Umbilical cord (tissue), 1 donor: ENCODE measurements at regions not wholly inside any gene's neighbourhood (a gene's known extent, or its start where the extent isn't known, plus 50 kb on each side); places are given as distances from the start of the nearest gene placed in this dataset.

Source experiments
- DNase-seq: peaks from one replicate; pipeline ENCODE4 v3.0.0-alpha.2; 2015; ENCODE audit warnings: low spot score

- no peak for DNase-seq
Measured at GRCh38 chr7:32179567-32179966, 109.4 kb upstream of the PDE1C start.

DNA sequence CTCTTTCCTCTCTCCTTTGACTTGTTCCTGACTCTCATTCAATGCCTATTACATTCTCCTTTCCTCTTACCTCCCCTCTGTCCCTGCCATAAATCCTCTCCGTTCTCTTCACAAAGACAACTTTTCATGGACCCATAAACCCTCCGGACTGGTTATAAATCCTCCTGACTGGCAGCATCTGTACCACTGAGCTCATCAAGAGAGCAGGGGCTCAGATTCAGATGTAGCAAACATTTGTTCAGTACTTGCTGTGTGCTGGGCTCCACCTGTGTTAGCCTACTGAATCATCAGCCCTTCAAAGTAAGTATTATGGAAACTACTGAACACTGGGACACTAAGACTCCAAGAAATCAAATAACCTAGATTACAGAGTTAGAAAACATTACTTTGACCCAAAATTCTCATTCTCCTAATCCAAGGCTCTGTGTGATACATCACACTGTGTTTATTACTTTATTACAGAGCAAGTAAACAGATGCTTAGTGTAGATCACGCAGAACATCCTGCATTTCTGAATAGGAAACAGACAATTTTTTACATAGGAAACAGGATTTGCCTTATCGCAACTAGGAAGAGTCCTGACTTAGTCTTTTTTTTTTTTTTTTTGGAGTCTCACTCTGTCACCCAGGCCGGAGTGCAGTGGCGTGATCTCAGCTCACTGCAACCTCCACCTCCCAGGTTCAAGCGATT, 108.6 kb upstream of the PDE1C start:
- DNase-seq = no peak

DNA sequence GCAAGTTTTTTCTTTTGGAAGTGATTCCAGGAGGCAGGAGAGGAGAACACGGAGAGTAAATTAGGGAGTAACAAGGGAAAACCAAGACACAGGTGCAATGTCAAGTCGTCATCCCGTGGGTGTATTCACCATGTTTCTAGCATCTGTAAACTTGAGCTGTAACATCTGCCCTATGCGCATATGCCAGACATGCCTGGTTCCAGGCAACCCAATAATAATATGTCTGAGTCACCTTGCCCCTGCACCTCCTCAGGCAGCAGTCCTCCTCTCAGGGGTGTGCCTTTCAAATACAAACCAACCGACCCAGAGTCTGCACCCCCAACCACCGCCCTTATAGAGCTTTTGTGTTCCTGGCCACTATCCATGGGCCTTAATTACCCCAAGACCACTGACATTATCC, 107.0 kb upstream of the PDE1C start:
- DNase-seq = no peak

- DNase-seq = no peak
Measured at GRCh38 chr7:32175099-32175498, 104.9 kb upstream of the PDE1C start.

DNA sequence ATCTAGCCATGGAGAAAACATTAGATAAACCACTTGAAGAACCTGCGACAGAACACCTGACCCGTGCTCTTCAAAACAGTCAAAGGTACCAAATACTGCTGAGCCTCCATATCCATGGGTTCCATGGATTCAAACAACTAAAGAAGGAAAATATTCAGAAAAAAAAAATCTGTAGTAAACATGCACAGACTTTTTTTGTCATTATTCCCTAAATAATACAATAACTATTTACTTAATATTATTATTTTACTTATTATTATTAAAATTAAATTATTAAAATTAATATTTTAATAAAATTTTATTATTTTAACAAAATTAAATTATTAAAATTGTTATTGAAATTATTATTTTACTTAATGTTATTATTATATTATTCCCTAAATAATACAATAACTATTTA, 101.0 kb upstream of the PDE1C start:
- DNase-seq = no peak

DNA sequence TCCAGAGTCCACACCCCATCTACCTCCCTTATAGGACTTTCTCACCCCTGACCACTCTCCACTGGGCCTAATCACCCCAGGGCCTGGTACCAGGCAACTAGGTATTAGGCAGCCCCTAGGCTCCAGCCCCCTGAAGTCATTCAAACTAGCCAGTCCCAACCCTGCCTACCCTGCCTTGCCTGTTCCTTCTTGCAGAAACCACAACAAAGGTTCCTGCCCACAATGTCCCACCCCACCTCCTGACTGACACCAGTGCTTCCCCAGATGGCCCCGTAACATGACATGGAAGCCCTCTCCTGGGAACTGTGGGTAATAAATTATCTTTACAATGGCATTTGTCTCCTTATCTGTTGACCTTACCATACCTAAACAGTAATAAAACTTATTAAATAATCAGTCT, 100.6 kb upstream of the PDE1C start:
- no peak for DNase-seq

- no peak for DNase-seq
Measured at GRCh38 chr7:32169228-32169627, 99.0 kb upstream of the PDE1C start.

GRCh38 chr7:32167815-32168214, 97.6 kb upstream of the PDE1C start:
- DNase-seq = no peak

- DNase-seq = no peak
Measured at GRCh38 chr7:32167256-32167655, 97.0 kb upstream of the PDE1C start.

- no peak for DNase-seq
Measured at GRCh38 chr7:32164341-32164996, 94.3 kb upstream of the PDE1C start.

GRCh38 chr7:32163896-32164295, 93.7 kb upstream of the PDE1C start:
- no peak for DNase-seq

DNA sequence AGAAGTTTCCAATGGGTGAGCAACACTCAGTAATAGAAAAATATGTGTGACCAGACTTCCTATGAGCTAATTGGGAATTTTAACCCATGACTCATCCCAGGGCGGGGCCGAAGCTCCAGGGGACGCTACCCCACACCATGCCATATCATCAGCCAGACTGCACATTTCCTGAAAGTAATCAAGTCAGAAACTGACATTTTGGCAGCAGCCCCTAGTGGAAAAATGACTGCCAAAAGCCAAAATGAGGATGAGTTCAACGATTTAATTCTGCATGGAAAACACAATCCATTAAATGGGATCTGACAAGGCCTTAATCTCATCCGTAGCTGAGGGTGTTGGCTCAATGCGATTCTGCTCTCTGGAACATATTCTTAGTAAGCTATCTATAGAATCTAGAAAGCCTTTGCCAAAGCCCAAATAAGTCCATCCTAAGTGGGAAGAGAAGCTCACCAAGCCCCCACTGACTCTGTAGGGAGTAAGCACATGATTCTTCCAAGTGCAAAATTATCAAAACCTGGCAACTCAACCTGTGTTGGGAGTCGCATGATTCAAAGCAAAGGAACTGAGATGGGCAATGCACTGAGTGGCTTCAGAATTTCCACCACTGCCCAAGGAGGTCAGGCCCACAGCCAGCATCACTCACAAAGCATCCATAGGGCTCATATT, 93.1 kb upstream of the PDE1C start:
- DNase-seq = peak; percentile 30

GRCh38 chr7:32161708-32162107, 91.5 kb upstream of the PDE1C start:
- DNase-seq = no peak

DNA sequence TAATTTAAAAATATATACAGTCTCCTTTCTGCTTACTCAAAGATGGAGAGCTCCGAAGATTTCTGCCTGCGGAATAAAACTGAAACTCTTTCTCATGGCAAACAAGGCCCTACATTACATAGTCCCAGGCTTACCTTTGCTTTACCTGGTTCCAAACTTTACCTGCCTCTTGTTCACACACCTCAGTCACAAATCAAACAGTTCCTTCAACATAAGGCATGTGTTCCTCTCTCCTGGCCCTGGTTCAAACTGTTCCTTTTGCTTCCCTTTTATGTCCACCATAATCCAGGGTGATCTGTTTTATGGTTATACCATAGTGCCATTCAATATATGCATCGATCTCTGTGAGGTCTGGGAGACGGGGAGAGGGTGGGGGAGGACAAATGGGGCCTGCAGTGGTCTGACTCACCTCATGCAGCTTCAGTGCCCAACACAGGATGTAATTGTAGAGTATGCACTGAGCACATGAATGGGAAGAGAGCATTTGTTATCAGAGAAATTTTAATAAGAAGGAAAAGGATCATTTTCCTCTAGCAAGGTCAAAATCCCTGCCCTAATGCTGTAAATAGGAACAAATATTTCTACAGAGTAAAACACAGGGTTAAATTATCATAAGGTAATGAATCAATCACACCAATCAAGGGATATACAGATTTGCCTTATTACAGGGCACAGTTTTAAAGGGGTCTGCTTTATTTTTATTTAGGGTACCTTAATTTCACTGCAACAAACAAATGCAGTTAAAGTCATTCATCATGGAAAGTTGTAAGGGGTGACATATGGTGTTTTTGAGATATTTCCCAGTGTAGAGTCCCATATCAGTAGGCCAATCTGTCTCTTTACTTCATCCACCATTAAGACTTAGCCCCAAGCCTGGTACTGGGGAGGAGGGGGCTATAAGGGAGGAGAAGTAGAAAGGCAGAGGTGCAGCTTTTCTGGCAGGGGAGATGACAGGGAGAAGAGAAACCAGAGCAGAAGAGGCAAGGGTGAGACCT, 88.8 kb upstream of the PDE1C start:
- DNase-seq = no peak

DNA sequence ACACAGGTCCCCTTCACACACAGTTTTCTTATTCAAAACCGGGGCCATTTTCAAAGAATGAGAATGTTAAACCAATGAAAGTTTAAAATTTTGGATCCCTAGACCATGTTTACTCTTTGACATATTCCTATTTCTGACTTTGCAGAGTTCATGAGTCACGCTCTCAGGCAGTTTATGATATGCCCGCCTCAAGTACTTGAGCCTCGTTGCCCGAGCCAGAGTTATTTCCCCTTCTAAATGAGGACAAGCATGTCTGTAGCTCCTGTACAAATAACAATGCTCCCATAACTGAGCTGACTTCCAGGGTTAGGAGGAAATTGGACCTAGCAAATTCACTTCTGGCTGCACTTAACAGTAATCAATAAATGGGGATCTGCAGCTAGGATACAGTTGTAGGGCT, 87.9 kb upstream of the PDE1C start:
- DNase-seq = no peak

DNA sequence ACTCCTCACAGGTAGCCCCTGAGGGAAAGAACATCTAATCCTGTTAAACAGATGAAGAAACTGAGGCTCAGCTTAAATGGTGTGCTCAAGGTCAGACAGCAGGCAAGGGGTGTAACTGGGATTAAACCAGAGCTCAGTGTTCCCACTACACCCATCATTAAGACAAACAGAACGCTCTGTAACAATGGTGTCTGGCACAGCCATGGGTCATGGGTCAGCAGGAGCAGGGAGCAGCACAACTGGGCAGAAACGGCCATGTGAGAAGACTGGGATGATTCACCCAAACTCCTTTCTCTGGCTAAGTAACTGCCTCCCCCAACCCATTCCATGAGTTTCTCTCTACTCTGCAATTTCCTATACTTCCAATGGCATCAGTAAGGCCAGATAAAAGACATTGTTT, 85.5 kb upstream of the PDE1C start:
- no peak for DNase-seq

- no peak for DNase-seq
Measured at GRCh38 chr7:32154797-32155196, 84.6 kb upstream of the PDE1C start.

DNA sequence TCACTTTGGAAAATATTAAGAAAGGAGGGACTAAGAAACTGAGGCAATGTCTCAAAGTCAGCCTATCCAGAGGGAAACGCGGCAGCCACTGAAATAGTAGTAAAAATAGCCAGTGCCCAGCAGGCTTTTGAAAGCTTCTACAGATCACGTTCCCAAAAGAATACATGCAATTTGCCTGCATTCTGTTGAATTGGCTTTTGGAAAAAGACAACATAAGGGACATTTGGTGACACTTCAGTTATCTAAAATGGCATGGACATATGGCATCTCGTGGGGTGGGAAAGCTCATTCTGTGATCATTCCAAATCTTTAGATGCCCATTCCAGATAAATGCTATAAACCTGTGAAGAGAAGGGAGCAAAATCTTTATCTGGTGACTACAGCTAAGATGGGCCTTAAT, 82.8 kb upstream of the PDE1C start:
- no peak for DNase-seq

DNA sequence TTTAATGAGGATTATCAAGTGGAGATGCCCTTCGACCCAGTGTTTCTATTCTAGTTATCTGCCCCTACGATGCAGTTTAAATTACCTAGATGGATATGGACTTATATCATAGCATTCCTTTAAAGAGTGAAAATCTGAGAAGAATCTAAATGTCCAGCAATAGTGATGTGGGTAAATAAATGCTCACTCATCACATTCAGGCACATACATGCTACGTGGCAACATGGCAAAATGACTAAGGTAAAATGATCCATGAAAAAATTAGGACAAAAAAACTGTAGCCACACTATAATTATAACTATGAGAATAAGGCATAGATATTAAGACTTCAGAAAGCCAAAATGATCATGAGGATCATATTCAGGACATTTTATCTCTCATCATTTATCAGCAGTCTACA, 82.4 kb upstream of the PDE1C start:
- DNase-seq = no peak

DNA sequence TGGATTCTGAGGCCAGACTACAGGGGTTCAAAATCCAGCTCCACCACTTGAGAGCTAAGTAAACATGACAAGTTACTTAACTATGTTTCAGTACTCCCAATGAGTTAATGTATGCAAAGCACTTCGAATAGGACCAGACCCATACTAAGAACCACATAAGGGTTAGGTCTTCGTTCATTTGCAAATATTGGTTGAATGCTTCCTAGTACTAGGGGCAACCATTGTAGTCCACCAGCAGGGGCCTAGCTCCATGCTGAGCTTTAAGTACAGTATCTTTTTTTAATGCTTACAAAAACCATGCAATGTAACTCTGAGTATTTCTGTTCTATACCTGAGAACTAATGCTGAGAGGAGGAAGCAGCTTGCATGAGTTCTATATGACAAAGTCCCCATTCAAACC, 80.4 kb upstream of the PDE1C start:
- no peak for DNase-seq

- no peak for DNase-seq
Measured at GRCh38 chr7:32150039-32150438, 79.8 kb upstream of the PDE1C start.
